BLaER1 treated with 17β-estradiol and CSF1 and Interleukin-3, amounts not matched to agents 10 nM and 100 nM (cell line): ENCODE measurements at regions not wholly inside any gene's neighbourhood (a gene's known extent, or its start where the extent isn't known, plus 50 kb on each side); places are given as distances from the start of the nearest gene placed in this dataset.
"Not testable (repeated sequence)": the region's sequence is repeated elsewhere in the genome, so short reads cannot be mapped to it uniquely, and the experiment has no call there.

Source experiments
- H3K27ac ChIP-seq, 11 experiments: shearing (Covaris generic); formaldehyde crosslinking; 2 replicates each; pipeline ENCODE4 v1.8.1; 2022
- H3K27me3 ChIP-seq, 11 experiments: shearing (Covaris generic); formaldehyde crosslinking; 2 replicates each; pipeline ENCODE4 v1.8.1; 2022
- H3K36me3 ChIP-seq, 11 experiments: shearing (Covaris generic); formaldehyde crosslinking; 2 replicates each; pipeline ENCODE4 v1.8.1; 2022
- H3K4me1 ChIP-seq, 10 experiments: shearing (Covaris generic); formaldehyde crosslinking; 2 replicates each; pipeline ENCODE4 v1.8.1; 2022
- H3K4me2 ChIP-seq, 11 experiments: shearing (Covaris generic); formaldehyde crosslinking; 2 replicates each; pipeline ENCODE4 v1.8.1; 2022
- H3K4me3 ChIP-seq, 10 experiments: shearing (Covaris generic); formaldehyde crosslinking; 2 replicates each; pipeline ENCODE4 v1.8.1; 2022
- H3K9ac ChIP-seq, 11 experiments: shearing (Covaris generic); formaldehyde crosslinking; 2 replicates each; pipeline ENCODE4 v1.8.1; 2022
- H3K9me3 ChIP-seq, 11 experiments: shearing (Covaris generic); formaldehyde crosslinking; replicated peaks in 1 of 11; 2 replicates each; pipeline ENCODE4 v1.8.1; 2022
- H4K20me1 ChIP-seq, 11 experiments: shearing (Covaris generic); formaldehyde crosslinking; 2 replicates each; pipeline ENCODE4 v1.8.1; 2022
- Cebpa-rat ChIP-seq, 11 experiments: shearing (Covaris generic); IDR thresholded peaks; 2 replicates each; pipeline ENCODE4 v1.8.1; 2022

DNA sequence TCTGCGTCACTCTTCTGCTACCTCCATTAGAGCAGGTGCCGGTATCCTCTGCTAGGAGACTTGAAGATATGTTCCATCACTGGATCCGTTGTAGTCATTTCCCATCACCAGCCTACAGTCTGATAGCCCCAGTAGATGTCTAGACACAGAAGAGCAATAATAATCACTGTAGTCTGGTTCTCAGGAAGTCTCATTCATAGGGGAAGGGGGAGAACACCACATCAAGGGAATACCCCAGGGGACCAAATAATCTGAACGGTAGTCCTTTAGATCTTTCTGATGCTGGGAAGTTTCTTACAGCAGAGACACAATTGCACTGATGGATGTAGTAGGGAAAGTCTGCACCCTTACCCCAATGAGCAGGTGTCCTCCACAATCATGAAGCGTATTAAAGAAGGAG is 595.0 kb downstream of the EPHA3 start:
- H3K4me2 ChIP-seq: peak overlapping the region in 7 of 11 experiments; percentile 3 to 62 (median 36); a peak in 11 of 22 replicates

GRCh38 chr3:89713196-89713595 is 605.8 kb downstream of the EPHA3 start:
- TF ChIP-seq Cebpa-rat (IDR thresholded peaks at IDR 0.05): no peak

More for the DNA sequence above, 595.0 kb downstream of the EPHA3 start:
- Histone ChIP-seq H4K20me1 (no peaks in the 10 kb centered on the region), H3K36me3 (no peaks in the 10 kb centered on the region), H3K4me1 (peaks cover 0 to 27% (median 8%) of the 10 kb centered on the region in 10 experiments; a peak in 12 of 20 replicates), H3K9ac (no peak overlapping the region), H3K27ac (no peak overlapping the region), H3K9me3 (peaks cover 0 to 25% (median 12%) of the 10 kb centered on the region in 11 experiments; a peak in 16 of 22 replicates), H3K27me3 (no peaks in the 10 kb centered on the region), H3K4me3 (no peak overlapping the region)
- TF ChIP-seq Cebpa-rat (IDR thresholded peaks at IDR 0.05): no peak

DNA sequence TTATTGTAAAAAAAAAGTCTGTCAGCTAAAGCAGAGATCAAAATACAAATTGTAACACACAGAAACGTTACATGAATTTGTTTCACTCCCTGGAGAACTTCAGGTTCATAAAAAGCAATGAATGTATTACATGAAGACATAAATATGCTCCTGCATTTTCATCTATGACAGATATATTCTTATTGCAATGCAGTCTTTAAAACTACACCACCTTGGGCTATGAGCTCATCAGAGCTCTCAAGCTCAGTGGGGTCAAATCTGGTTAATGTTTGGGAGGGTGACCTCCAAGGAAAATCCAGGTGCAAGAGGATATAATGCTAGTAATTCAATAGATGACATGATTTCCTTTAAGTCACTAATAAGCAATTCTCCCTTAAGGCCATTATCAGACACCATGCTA is 606.8 kb downstream of the EPHA3 start:
- Histone ChIP-seq H4K20me1 (no peaks in the 10 kb centered on the region), H3K36me3 (no peaks in the 10 kb centered on the region), H3K9me3 (peaks cover 0 to 6% (median 0%) of the 10 kb centered on the region in 11 experiments; a peak in 2 of 22 replicates), H3K9ac (no peak overlapping the region), H3K27me3 (no peaks in the 10 kb centered on the region), H3K4me1 (no peaks in the 10 kb centered on the region), H3K4me2 (no peak overlapping the region), H3K27ac (no peak overlapping the region), H3K4me3 (no peak overlapping the region)
- TF ChIP-seq Cebpa-rat (IDR thresholded peaks at IDR 0.05): no peak

More at GRCh38 chr3:89713196-89713595, 605.8 kb downstream of the EPHA3 start:
- H4K20me1 ChIP-seq: no peaks in the 10 kb centered on the region
- H3K4me1 ChIP-seq: no peaks in the 10 kb centered on the region
- H3K4me2 ChIP-seq: no peak overlapping the region
- H3K9me3 ChIP-seq: peaks cover 0 to 6% (median 0%) of the 10 kb centered on the region in 11 experiments; a peak in 2 of 22 replicates
- H3K27me3 ChIP-seq: no peaks in the 10 kb centered on the region
- no peaks in the 10 kb centered on the region for H3K36me3 ChIP-seq
- H3K4me3 ChIP-seq: no peak overlapping the region
- H3K9ac ChIP-seq: no peak overlapping the region
- no peak overlapping the region for H3K27ac ChIP-seq

- Histone ChIP-seq H3K9ac (no peak overlapping the region), H3K9me3 (no peaks in the 10 kb centered on the region), H3K4me3 (no peak overlapping the region), H4K20me1 (no peaks in the 10 kb centered on the region), H3K36me3 (no peaks in the 10 kb centered on the region), H3K27me3 (no peaks in the 10 kb centered on the region), H3K4me2 (no peak overlapping the region), H3K27ac (no peak overlapping the region), H3K4me1 (no peaks in the 10 kb centered on the region)
- TF ChIP-seq Cebpa-rat (IDR thresholded peaks at IDR 0.05): no peak
Measured at GRCh38 chr3:89740080-89740880, 632.9 kb downstream of the EPHA3 start.

DNA sequence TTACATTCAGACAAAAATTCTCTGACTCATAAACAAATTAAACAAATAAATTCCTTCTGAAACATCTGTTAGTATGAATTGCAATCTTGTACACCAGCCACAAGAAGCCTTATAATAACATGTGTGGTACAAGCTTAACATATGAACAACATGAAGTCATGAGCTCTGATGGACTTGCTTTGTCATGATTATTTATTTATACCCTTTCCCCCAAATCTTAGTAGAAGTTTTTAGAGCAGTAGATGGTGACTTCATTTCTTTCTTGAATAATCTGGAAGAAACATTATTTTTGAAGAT is 633.4 kb downstream of the EPHA3 start:
- Histone ChIP-seq H4K20me1 (no peaks in the 10 kb centered on the region), H3K27me3 (no peaks in the 10 kb centered on the region), H3K27ac (no peak overlapping the region), H3K9me3 (no peaks in the 10 kb centered on the region), H3K4me3 (no peak overlapping the region), H3K36me3 (no peaks in the 10 kb centered on the region), H3K4me1 (no peaks in the 10 kb centered on the region), H3K4me2 (no peak overlapping the region), H3K9ac (no peak overlapping the region)
- no peak for TF ChIP-seq Cebpa-rat (IDR thresholded peaks at IDR 0.05)

DNA sequence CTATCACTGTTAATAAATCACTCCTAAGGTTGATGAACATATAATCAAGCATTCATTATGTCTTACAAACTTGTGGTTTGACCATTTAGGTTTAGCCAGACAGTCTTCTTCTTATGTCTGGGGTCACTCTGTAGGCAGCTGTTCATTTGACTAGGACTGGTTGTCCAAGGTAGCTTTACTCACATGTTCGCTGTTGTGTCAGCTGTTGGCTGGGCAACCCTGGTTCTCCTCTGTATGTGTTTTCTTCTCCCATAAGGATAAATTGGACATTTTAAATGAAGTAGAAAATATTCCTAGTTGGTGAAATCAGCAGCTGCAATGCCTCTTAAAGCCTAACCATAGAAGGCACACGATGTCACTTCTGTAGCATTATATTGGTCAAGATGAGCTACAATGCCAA is 635.1 kb downstream of the EPHA3 start:
- no peak overlapping the region for H3K9ac ChIP-seq
- no peaks in the 10 kb centered on the region for H3K4me1 ChIP-seq
- no peaks in the 10 kb centered on the region for H3K27me3 ChIP-seq
- H4K20me1 ChIP-seq: no peaks in the 10 kb centered on the region
- TF ChIP-seq Cebpa-rat (IDR thresholded peaks at IDR 0.05): no peak
- no peaks in the 10 kb centered on the region for H3K9me3 ChIP-seq
- no peak overlapping the region for H3K27ac ChIP-seq
- H3K36me3 ChIP-seq: no peaks in the 10 kb centered on the region
- no peak overlapping the region for H3K4me2 ChIP-seq
- H3K4me3 ChIP-seq: no peak overlapping the region

DNA sequence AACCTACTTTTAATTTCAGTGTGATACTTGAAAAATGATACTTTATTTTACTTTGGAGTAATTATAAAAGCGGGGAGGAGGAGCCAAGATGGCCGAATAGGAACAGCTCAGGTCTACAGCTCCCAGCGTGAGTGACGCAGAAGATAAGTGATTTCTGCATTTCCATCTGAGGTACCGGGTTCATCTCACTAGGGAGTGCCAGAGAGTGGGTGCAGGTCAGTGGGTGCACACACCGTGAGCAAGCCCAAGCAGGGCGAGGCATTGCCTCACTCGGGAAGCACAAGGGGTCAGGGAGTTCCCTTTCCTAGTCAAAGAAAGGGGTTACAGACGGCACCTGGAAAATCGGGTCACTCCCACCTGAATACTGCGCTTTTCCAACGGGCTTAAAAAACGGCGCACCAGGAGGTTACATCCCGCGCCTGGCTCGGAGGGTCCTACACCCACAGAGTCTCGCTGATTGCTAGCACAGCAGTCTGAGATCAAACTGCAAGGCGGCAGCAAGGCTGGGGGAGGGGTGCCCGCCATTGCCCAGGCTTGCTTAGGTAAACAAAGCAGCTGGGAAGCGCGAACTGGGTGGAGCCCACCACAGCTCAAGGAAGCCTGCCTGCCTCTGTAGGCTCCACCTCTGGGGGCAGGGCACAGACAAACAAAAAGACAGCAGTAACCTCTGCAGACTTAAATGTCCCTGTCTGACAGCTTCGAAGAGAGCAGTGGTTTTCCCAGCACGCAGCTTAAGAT is 640.3 kb downstream of the EPHA3 start:
- H3K27ac ChIP-seq, H4K20me1 ChIP-seq, H3K4me3 ChIP-seq, H3K4me1 ChIP-seq, H3K9me3 ChIP-seq, H3K4me2 ChIP-seq, H3K9ac ChIP-seq, H3K27me3 ChIP-seq, H3K36me3 ChIP-seq: not testable (repeated sequence)

GRCh38 chr3:89762405-89762804 is 655.0 kb downstream of the EPHA3 start:
- Histone ChIP-seq H3K27ac (no peak overlapping the region), H3K4me1 (0 out of 20 replicates have a peak, but pooled peaks cover 0 to 4% (median 0%) of the 10 kb centered on the region in 10 experiments), H4K20me1 (no peaks in the 10 kb centered on the region), H3K36me3 (no peaks in the 10 kb centered on the region), H3K9ac (no peak overlapping the region), H3K9me3 (peaks cover 0 to 16% (median 0%) of the 10 kb centered on the region in 11 experiments; a peak in 3 of 22 replicates), H3K4me2 (no peak overlapping the region), H3K27me3 (no peaks in the 10 kb centered on the region), H3K4me3 (no peak overlapping the region)
- no peak for TF ChIP-seq Cebpa-rat (IDR thresholded peaks at IDR 0.05)

DNA sequence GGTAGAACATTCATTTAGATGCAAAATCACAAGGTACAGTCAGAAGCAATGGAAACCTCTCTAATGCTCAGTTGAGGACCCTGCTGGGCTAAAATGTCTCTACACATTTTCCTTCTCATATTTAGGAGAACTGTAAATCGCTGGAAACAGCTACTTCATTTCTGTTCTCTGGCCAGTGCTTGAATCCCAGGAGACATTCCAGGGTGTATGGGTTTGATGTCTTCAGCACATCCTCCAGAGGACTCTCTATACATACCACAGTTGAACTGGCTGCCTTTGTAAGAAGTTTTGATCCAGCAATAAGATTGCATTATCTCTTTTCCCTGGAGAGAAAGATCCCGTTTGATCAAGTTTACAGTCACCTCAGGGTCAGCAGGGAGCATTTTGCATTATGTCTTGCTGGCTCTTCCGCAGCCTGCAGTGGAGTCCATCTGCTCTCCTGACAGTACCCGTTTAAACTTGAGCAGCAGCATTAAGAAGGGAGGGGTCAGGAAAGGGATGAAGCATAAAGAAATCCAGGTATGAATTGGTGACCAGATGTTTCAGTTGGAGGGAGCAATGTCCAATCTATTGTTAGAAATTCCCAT is 676.0 kb downstream of the EPHA3 start:
- no peak overlapping the region for H3K9ac ChIP-seq

More for the DNA sequence above, 676.0 kb downstream of the EPHA3 start:
- Histone ChIP-seq H3K36me3 (no peaks in the 10 kb centered on the region), H3K27ac (no peak overlapping the region), H4K20me1 (no peaks in the 10 kb centered on the region), H3K27me3 (no peaks in the 10 kb centered on the region), H3K4me1 (no peaks in the 10 kb centered on the region), H3K4me3 (no peak overlapping the region), H3K4me2 (no peak overlapping the region), H3K9me3 (no peaks in the 10 kb centered on the region)
- no peak for TF ChIP-seq Cebpa-rat (IDR thresholded peaks at IDR 0.05)
